HG03175 (cell line): ENCODE measurements at regions not wholly inside any gene's neighbourhood (a gene's known extent, or its start where the extent isn't known, plus 50 kb on each side); places are given as distances from the start of the nearest gene placed in this dataset.

Experiments
- ATAC-seq: cut with Tn5 transposase; IDR thresholded peaks from one replicate; pipeline ENCODE4 v1.9.1; 2021; ENCODE audit warnings: mild to moderate bottlenecking, moderate library complexity; ENCODE audit not compliant: unreplicated experiment

DNA sequence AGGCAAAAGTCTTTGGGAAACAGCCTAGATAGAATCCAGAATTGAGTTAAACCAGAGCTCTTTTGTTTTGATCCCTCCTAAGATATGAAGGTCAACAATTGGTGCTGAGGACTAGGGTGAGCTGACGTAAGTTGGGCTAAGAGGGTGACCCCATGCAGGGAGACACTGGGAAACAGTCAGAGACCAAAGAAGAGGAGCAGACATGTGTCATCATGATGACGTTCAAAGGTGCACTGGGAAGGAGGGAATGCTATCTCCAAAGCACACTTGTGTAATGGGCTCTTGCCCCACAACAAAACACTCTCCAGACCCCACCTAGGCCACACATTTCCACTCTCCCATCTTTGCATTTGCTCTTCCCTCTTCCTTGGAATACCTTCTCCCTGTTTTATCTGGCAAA is 481.4 kb downstream of the COG6 start:
- no peak for ATAC-seq

- ATAC-seq, result no peak
Measured at GRCh38 chr13:40137400-40137799, 481.9 kb downstream of the COG6 start.

DNA sequence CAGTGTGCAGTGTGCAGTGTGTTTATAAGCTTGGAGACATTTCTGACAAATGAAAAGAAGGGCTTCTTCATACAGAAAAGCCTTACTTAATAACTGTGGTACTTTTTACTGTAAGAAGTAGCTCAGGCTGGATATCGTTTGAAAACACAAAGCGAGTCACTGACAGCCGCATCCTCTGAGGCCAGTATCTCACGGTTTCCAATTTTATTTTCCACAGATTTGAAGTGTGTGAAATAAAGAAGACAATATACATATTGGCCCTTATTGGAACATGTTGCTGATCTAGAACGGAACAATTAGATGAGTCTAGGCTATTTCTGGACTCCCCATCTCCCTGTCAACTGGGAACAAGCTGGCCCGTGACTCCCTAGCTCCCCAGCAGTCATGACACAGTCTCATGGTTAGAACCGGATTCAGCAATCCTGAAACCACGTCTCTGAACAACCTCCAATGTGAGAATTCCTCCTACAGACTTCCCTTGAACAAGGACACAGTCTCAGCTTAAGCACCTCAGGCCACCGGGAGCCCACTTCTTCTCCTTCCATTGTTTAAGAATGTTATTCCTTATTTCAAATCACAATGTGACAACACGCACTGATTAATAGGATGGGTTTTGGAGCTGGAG is 484.5 kb downstream of the COG6 start:
- no peak for ATAC-seq

DNA sequence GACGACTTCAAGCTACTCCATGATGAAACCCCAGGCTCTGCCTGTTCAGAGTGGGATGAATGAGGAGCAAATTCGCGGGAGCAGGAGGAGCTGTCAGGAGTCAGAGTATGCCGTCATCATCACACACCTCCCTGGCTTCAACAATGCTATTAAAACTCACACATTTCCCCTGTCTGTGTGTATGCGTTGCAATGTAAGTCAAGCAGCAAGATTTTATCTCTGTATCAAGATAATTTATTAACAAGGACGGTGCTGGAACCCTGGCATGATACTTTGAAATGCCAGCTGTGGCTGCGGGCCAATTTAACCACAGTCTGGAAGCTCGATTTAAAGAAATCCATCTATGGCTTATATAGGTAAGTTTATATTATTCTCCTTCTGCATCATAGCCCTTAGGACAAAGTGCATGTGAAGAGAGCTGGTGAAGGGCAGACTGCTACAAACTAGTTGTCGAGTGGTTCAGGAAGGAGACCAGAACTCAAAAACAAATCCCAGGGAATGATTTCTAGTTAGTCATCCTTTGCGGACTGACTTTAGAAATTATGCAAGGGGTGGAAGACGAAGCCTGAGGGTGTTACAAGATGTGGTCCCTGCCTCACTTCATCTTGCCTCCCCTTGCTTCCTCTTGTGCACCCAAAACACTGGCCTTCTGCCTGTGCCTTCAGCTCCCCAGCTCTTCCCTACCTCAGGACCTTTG is 486.5 kb downstream of the COG6 start:
- no peak for ATAC-seq

DNA sequence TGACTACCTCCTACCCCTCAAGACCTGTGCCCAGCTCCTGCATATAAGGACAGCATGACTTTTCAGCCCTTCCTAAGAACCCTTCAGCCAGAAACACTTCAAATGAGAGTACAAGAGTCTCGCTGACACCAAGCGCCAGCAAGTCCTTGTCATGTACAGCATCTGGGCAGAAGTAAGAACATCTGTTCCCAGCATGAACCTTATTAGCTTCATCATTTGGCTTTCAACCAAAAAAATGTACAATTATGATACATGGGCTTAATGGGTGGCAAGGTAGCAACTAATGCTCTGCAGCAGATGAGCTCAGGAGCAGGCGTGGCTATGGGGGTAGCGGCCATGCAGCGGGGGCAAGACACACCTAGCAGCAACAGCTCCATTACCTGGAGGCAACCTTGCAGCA is 487.6 kb downstream of the COG6 start:
- no peak for ATAC-seq

- no peak for ATAC-seq
Measured at GRCh38 chr13:40143559-40143958, 488.1 kb downstream of the COG6 start.

- ATAC-seq, result no peak
Measured at GRCh38 chr13:40145139-40145538, 489.7 kb downstream of the COG6 start.

GRCh38 chr13:40146063-40146462 is 490.6 kb downstream of the COG6 start:
- ATAC-seq, result no peak

GRCh38 chr13:40146611-40147117 is 491.2 kb downstream of the COG6 start:
- no peak for ATAC-seq

DNA sequence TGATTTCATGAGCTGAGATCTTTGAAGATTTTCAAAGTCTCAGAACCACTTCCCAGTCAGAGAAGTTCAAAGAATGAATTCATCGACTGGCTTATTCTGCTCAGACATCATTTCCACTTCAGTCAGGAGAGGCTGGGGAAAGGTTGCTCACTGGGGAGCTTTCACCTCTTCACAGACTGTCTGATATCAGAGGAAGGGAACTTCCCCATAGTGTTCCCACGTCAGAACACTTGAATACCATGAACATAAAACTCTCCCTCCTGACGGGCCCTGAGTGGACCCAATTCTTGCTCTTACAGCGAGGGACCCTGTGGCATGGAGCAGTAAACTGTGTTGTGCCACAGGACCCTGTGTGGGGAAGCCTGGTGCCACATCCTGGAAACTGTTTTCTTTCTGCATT is 492.6 kb downstream of the COG6 start:
- ATAC-seq, result no peak

DNA sequence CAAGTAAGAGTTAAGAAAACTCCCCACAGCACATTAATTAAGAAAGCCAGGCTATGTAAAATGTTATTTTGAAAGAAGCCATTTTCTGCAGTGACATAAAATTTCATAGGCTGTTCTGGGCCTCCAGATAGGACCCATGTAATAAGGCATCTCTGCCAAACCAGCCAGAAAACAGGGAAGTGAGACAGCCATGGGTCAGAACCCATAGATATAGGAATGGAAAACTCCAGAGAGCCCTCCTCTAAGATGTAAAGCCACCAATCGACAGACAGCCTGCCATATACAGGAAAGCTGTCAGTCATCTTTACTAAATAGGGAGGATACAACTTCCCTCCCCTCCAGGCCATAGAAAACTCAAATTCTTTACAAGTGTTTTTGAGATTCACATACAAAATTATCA is 493.3 kb downstream of the COG6 start:
- ATAC-seq, result no peak

- ATAC-seq, result no peak
Measured at GRCh38 chr13:40149611-40150274, 494.3 kb downstream of the COG6 start.

DNA sequence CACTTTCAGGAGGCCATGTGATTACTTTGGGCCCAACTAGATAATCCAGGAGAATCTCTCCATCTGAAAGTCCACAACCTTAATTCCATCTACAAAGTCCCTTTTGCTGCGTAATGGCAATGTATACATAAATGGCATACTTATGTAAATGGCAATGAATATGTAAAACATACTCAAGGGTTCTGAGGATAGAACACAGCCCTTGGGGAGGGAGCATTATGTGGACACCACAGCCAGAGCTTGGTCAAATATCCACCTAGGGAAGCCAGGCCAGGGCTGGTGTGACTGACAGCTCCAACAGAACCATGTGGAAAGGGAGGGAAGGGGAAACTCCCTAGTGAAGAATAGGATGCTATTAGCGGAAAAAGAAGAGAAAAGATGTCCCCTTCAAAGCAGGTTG is 496.2 kb downstream of the COG6 start:
- ATAC-seq, result no peak

- ATAC-seq, result no peak
Measured at GRCh38 chr13:40152145-40152544, 496.7 kb downstream of the COG6 start.

DNA sequence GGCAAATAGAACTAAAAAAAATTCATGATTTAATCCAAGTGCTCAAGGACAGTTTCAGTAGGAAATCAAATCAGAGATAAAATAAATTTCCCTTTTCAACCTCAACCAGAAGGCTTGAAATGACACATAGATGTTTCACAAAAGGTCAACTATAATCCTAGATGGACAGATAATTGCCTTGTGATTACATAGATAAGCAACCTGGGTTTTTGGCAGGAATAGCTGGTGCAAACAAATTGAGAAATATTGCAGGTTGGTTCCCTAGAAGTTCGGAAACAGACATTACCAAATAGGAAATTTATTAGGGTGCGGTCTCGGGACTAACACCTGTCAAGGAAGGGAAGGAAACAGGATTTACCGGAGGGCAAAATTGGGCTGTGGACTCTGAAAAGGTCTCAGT is 497.5 kb downstream of the COG6 start:
- no peak for ATAC-seq

GRCh38 chr13:40153516-40153915 is 498.1 kb downstream of the COG6 start:
- ATAC-seq, result no peak

DNA sequence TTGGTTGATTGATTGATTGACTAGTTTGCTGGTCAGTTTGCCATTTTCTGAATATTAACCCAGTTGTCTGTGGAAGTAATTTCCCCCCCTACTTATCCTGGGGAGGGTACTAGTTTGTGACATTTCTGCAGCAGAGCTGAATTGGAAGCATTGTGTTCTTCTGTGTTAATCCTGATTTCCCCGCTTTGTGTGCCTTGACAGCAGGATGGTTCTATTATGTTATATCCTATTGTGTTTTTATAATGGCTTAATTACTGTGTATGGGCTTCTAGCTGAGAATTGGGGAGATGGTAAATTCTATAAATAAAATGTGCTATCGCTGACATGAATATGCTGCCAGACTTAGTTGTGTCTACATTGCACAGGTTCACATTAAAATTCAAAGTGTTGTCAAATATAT is 499.7 kb downstream of the COG6 start:
- ATAC-seq, result no peak

GRCh38 chr13:40158218-40158617 is 502.8 kb downstream of the COG6 start:
- no peak for ATAC-seq

DNA sequence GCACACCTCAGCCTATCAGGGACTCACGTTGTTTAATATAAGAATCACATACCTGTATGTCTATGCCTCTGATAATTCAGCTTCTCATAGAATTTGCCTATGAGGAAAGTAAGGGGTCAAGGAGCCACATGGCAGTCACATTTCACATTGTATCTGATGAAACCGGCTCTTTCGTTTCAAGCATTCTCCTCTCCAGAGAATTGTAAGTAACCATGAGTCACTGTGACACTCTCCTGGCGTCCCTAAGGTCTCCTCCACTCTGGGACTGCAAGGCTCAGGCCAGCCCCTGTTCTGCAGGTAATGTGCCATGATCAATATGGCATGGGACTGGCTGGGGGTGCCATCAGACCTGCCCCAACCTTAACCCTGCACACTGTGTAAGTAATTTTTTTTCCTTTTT is 503.3 kb downstream of the COG6 start:
- ATAC-seq, result no peak

DNA sequence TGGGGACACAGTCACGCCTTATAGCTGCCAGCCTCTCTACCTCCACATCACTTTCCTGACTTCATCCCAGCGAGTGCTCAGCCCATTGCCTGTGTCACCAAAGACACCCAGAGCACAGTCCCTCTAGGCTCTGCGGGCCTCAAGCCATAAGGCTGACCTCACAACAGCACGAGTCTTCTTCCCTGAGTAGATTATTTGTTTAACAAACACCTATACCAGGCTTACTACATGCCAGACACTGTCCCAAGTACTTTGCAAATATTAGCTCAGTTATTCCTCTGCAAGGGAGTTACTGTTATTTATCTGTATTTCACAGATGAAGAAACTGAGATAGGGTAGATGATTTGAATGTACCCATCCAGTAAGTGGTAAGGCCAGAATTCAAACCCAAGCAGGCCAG is 504.3 kb downstream of the COG6 start:
- ATAC-seq, result no peak

DNA sequence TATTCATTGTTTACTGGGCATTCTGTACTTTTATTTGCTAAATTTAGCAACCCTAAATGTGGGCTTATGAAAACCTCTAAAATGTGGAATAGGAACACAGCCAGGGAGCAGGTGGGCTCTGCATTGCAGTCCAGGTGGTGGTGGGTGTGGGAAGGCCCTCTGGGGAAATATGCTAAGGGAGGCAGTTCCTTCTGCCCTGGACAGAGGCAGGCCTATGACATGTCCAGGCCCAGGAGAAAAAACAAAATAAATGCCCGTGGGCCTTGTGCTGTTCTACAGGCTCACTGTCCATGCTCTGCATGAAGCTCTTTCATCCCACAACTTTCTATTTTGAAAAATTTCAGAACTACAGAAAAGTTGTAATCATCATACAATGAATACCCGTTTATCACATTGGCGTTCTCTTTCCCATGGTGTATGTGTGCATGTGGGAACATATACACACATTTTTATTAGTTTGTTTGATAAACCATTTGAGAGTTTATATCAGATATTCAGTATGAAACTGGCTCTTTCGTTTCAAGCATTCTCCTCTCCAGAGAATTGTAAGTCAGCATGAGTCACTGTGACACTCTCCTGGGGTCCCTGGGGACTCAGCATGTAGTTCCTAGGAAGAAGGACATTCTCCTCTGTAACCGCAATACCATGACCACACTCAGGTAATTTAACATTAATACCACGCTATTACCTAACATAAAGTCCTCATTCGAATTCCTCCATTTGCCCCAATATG is 505.3 kb downstream of the COG6 start:
- no peak for ATAC-seq
